K562 (cell line): ENCODE measurements at regions not wholly inside any gene's neighbourhood (a gene's known extent, or its start where the extent isn't known, plus 50 kb on each side); places are given as distances from the start of the nearest gene placed in this dataset.

Experiments used
- CTCF ChIP-seq, 3 experiments: IDR thresholded peaks in 2 of 3; conservative IDR thresholded peaks in 1 of 3; 2 replicates each; pipeline ENCODE4 v1.5.1; 2011 to 2012; ENCODE audit warnings: low read length in 3 of 3, mild to moderate bottlenecking in 3 of 3, control low read depth in 2 of 3, improper control_type of control experiment in 1 of 3, inconsistent platforms in 1 of 3, low read depth in 1 of 3, mixed read lengths in 1 of 3, moderate library complexity in 1 of 3; ENCODE audit not compliant: insufficient read depth in 2 of 3
- E2F1 ChIP-seq: sonication (generic); formaldehyde crosslinking; IDR thresholded peaks from 2 replicates; pipeline ENCODE4 v1.8.1; 2023; ENCODE audit warnings: mild to moderate bottlenecking, missing genetic modification reagents, moderate library complexity
- GATA2 ChIP-seq: sonication (generic); formaldehyde crosslinking; IDR thresholded peaks from 2 replicates; pipeline ENCODE4 v1.4.0; 2020; ENCODE audit warnings: mild to moderate bottlenecking, missing genetic modification reagents
- HDAC2 ChIP-seq: fragments of 450-650 bp; IDR thresholded peaks from 2 replicates; pipeline ENCODE4 v1.6.1; 2016; ENCODE audit warnings: mild to moderate bottlenecking
- MAZ ChIP-seq, 2 experiments: fragments of 450-650 bp in 1 of 2; sonication (generic) in 1 of 2; formaldehyde crosslinking; IDR thresholded peaks in 1 of 2; conservative IDR thresholded peaks in 1 of 2; 2 replicates each; pipeline versions ENCODE4 v1.4.0 to v1.5.0; 2020; ENCODE audit warnings: mild to moderate bottlenecking in 1 of 2, missing genetic modification reagents in 1 of 2
- MYC ChIP-seq, 2 experiments: fragments of 250-450 bp in 1 of 2; sonication (Bioruptor Pico) in 1 of 2; IDR thresholded peaks; 2 replicates each; pipeline versions ENCODE4 v1.5.1 to v1.6.1; 2012 to 2021; ENCODE audit warnings: low read depth in 2 of 2, borderline replicate concordance in 1 of 2, improper control_type of control experiment in 1 of 2, low read length in 1 of 2, mild to moderate bottlenecking in 1 of 2, moderate library complexity in 1 of 2
- POLR2A ChIP-seq: fragments of 450-650 bp; conservative IDR thresholded peaks from 2 replicates; pipeline ENCODE4 v1.6.1; 2016
- PTTG1 ChIP-seq: fragments of 450-650 bp; IDR thresholded peaks from 2 replicates; pipeline ENCODE4 v1.6.1; 2016; ENCODE audit warnings: low read depth, mild to moderate bottlenecking, missing genetic modification characterization, missing compliant biosample characterization
- TAF1 ChIP-seq: IDR thresholded peaks from 2 replicates; pipeline ENCODE4 v1.6.1; 2011; ENCODE audit warnings: mild to moderate bottlenecking, low read length, moderate library complexity; ENCODE audit not compliant: insufficient read depth, control insufficient read depth, severe bottlenecking; ENCODE audit errors: extremely low read depth
- ZBTB33 ChIP-seq: sonication (generic); formaldehyde crosslinking; IDR thresholded peaks from 2 replicates; pipeline ENCODE4 v1.8.1; 2023; ENCODE audit warnings: mild to moderate bottlenecking, missing genetic modification reagents
- ZNF589 ChIP-seq: fragments of 200-800 bp; sonication (Bioruptor generic); IDR thresholded peaks from 2 replicates; pipeline ENCODE4 v1.6.1; 2016; ENCODE audit warnings: low read depth, missing genetic modification characterization, missing compliant biosample characterization
- ZNF830 ChIP-seq: fragments of 250-450 bp; sonication (Bioruptor Pico); IDR thresholded peaks from 2 replicates; pipeline ENCODE4 v1.5.0; 2021; ENCODE audit warnings: mild to moderate bottlenecking

- TF ChIP-seq ZBTB33 (CRISPR knock-in tag) (no peak), HDAC2 (no peak), E2F1 (CRISPR knock-in tag) (no peak), ZNF830 (CRISPR knock-in tag) (no peak), TAF1 (no peak), CTCF (IDR thresholded peaks at IDR 0.05 in 2 of 3, conservative IDR thresholded peaks at IDR 0.05 in 1 of 3; ENCODE audit: insufficient read depth in 2 of 3, low read depth in 1 of 3, low read length in 3 of 3) (no peak), ZNF589 (CRISPR knock-in tag) (no peak), PTTG1 (tag) (no peak), MYC (IDR thresholded peaks at IDR 0.05; ENCODE audit: low read depth, low read length) (no peak), MYC (CRISPR knock-in tag; IDR thresholded peaks at IDR 0.05; ENCODE audit: borderline replicate concordance, low read depth) (no peak), MAZ (CRISPR knock-in tag; conservative IDR thresholded peaks at IDR 0.05 in 1 of 2, IDR thresholded peaks at IDR 0.05 in 1 of 2) (no peak), GATA2 (CRISPR knock-in tag) (no peak), POLR2A (no peak)
These were observed 189.7 kb downstream of the MIAT start for GRCh38 chr22:26847046-26847445.
